Prostate gland (tissue), 2 donors: ENCODE measurements at regions not wholly inside any gene's neighbourhood (a gene's known extent, or its start where the extent isn't known, plus 50 kb on each side); places are given as distances from the start of the nearest gene placed in this dataset.

ENCODE experiments used
- DNase-seq: peaks from one replicate; pipeline ENCODE4 v3.0.0-alpha.2; 2019; ENCODE audit warnings: low spot score
- H3K27ac ChIP-seq, 2 donors: fragments of 200-600 bp; sonication (generic); 2 replicates each; pipeline ENCODE4 v1.5.1; 2017 to 2019
- H3K27me3 ChIP-seq: fragments of 200-600 bp; sonication (generic); replicated peaks from 2 replicates; pipeline ENCODE4 v1.5.1; 2019; ENCODE audit not compliant: insufficient read depth
- H3K36me3 ChIP-seq, 2 donors: fragments of 200-600 bp; sonication (generic); 1 replicate in 1 of 2; 2 replicates in 1 of 2; pipeline versions ENCODE4 v1.5.1 to v1.8.1; 2017 to 2019
- H3K4me1 ChIP-seq: fragments of 200-600 bp; sonication (generic); replicated peaks from 2 replicates; pipeline ENCODE4 v1.5.1; 2019
- H3K4me3 ChIP-seq, 2 donors: fragments of 200-600 bp; sonication (generic); 2 replicates each; pipeline ENCODE4 v1.5.1; 2017 to 2019
- H3K9me3 ChIP-seq: fragments of 200-600 bp; sonication (generic); 2 replicates; pipeline ENCODE4 v1.5.1; 2017
- POLR2A ChIP-seq: fragments of 450-650 bp; IDR thresholded peaks from one replicate; pipeline ENCODE4 v1.6.1; 2016; ENCODE audit warnings: antibody characterized with exemption, mild to moderate bottlenecking
- POLR2AphosphoS5 ChIP-seq: sonication (generic); formaldehyde crosslinking; IDR thresholded peaks from one replicate; pipeline ENCODE4 v1.6.1; 2017; ENCODE audit warnings: antibody characterized with exemption
- whole genome bisulfite sequencing: methylation state at CpG from one replicate; pipeline ENCODE4 v1.1.5; 2018; 5-methylcytosine and 5-hydroxymethylcytosine counted together
- intact Hi-C: fragments of 100-400 bp; cut with DNase I; formaldehyde crosslinking; loops from one replicate; pipeline ENCODE4 v1.14.2; 2022
- TF ChIP-seq, protein P1 (sequence below), 4 experiments: fragments of 200-600 bp in 2 of 4; fragments of 450-650 bp in 2 of 4; sonication (generic) in 2 of 4; IDR thresholded peaks; 1 replicate in 3 of 4; 2 replicates in 1 of 4; pipeline ENCODE4 v1.5.1; 2016 to 2019; ENCODE audit warnings: antibody characterized with exemption in 4 of 4, mild to moderate bottlenecking in 2 of 4, moderate library complexity in 2 of 4

DNA sequence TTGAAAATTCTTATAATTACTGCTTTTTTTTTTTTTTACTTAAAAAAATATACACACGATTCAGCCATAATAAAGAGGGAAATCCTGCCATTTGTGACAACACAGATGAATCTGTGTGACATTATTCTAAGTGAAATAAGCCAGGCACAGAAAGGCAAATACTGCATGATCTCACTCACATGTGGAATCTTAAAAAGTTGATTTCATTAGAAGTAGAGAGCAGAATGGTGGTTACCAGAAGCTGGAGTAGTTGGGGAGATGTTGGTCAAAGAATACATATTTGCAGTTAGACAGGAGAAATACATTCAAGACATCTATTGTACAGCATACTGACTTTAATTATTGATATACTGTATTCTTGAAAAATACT is 116.2 kb downstream of the KLF12 start:
- no peaks in the 10 kb centered on the region for H3K9me3 ChIP-seq
- no peaks in the 10 kb centered on the region for H3K27me3 ChIP-seq

DNA sequence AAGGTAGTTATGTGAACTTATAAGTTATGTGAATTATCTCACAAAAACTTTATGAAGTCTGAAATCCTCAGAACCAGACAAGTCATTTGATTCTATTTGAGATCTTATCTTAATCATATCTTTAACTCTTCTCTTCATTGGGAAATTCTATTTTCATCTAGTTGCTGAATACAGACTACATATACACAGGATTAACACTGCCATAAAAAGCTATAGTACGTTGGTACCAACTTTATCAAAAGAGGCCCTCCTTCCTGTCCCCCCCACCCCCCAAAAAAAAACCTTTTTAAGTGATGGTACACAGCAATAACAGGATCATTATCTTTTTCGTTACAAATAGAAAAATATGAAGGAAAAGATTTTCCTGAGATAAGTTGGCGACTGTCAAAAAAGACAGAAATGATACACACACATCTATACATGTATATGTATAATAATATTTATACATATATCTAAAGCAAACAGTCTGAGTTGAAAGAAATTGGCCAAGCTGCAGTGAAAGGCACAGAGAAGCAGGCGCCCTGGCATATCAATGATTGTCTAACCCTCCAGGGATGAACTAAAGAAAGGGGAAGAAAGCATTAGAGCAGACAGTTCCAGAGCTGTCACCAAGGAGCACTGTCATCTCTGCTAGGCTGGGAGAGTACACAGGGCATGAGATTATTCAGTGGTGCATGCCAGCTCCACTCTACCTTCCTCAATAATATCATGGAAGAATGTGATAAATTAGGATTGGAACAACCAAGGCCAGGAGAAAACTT is 116.7 kb downstream of the KLF12 start:
- intact Hi-C loops = no loop called here

More for the DNA sequence above, 116.2 kb downstream of the KLF12 start:
- Histone ChIP-seq H3K27ac (no peak overlapping the region), H3K4me1 (no peaks in the 10 kb centered on the region), H3K36me3 (no peaks in the 10 kb centered on the region), H3K4me3 (no peak overlapping the region)
- DNase-seq = no peak
- WGBS = 88% methylated on average over 1 of the region's 1 CpG
- TF ChIP-seq POLR2A (no peak), POLR2AphosphoS5 (no peak)
- TF ChIP-seq, protein P1, sequence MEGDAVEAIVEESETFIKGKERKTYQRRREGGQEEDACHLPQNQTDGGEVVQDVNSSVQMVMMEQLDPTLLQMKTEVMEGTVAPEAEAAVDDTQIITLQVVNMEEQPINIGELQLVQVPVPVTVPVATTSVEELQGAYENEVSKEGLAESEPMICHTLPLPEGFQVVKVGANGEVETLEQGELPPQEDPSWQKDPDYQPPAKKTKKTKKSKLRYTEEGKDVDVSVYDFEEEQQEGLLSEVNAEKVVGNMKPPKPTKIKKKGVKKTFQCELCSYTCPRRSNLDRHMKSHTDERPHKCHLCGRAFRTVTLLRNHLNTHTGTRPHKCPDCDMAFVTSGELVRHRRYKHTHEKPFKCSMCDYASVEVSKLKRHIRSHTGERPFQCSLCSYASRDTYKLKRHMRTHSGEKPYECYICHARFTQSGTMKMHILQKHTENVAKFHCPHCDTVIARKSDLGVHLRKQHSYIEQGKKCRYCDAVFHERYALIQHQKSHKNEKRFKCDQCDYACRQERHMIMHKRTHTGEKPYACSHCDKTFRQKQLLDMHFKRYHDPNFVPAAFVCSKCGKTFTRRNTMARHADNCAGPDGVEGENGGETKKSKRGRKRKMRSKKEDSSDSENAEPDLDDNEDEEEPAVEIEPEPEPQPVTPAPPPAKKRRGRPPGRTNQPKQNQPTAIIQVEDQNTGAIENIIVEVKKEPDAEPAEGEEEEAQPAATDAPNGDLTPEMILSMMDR (IDR thresholded peaks at IDR 0.05) = no peak
- intact Hi-C loops = no loop called here

DNA sequence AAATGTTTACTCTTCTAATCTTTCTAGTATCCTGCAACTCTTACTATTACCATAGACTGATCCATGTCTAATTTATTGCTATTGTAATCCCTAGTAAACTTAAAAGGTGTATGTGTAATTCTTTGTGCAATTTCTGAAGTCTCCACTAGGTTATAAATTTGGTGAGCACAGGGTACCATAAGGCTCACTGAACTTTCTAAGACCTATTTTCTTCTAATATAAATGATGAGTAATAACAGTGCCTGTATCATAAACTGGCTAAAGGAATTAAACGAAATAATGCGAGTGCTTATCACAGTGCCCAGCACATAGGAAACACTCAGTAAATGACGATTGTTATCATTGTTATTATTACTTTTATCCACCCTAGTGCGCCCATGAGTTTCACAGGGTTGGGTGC is 119.1 kb downstream of the KLF12 start:
- DNase-seq = no peak
- TF ChIP-seq POLR2AphosphoS5 (no peak), POLR2A (no peak)
- TF ChIP-seq, protein P1 (IDR thresholded peaks at IDR 0.05) = no peak
- WGBS = 94% methylated on average over 4 of the region's 4 CpGs
- Histone ChIP-seq H3K27ac (no peak overlapping the region), H3K27me3 (no peaks in the 10 kb centered on the region), H3K4me3 (no peak overlapping the region), H3K36me3 (no peaks in the 10 kb centered on the region), H3K4me1 (no peaks in the 10 kb centered on the region), H3K9me3 (no peaks in the 10 kb centered on the region)
- intact Hi-C loops = no loop called here

More for the DNA sequence above, 116.7 kb downstream of the KLF12 start:
- no peaks in the 10 kb centered on the region for H3K36me3 ChIP-seq
- no peak overlapping the region for H3K27ac ChIP-seq
- no peaks in the 10 kb centered on the region for H3K9me3 ChIP-seq
- no peak for TF ChIP-seq POLR2A
- no peak for TF ChIP-seq POLR2AphosphoS5
- TF ChIP-seq, protein P1 (IDR thresholded peaks at IDR 0.05) = no peak
- DNase-seq = no peak
- 83% methylated on average over 4 of the region's 4 CpGs for WGBS
- no peaks in the 10 kb centered on the region for H3K4me1 ChIP-seq
- no peaks in the 10 kb centered on the region for H3K27me3 ChIP-seq
- no peak overlapping the region for H3K4me3 ChIP-seq

- no peak for TF ChIP-seq POLR2A
- TF ChIP-seq POLR2AphosphoS5 = no peak
- TF ChIP-seq, protein P1 (IDR thresholded peaks at IDR 0.05) = no peak
- WGBS = 81% methylated on average over 4 of the region's 4 CpGs
- Histone ChIP-seq H3K36me3 (no peaks in the 10 kb centered on the region), H3K9me3 (no peaks in the 10 kb centered on the region), H3K27me3 (no peaks in the 10 kb centered on the region), H3K27ac (no peak overlapping the region), H3K4me3 (no peak overlapping the region), H3K4me1 (no peaks in the 10 kb centered on the region)
- intact Hi-C loops = no loop called here
- no peak for DNase-seq
These were observed 125.0 kb downstream of the KLF12 start for GRCh38 chr13:74009100-74009668.

GRCh38 chr13:74006666-74007065 is 127.5 kb downstream of the KLF12 start:
- no peak for DNase-seq
- Histone ChIP-seq H3K4me3 (no peak overlapping the region), H3K27ac (no peak overlapping the region), H3K9me3 (no peaks in the 10 kb centered on the region), H3K36me3 (no peaks in the 10 kb centered on the region), H3K4me1 (no peaks in the 10 kb centered on the region), H3K27me3 (no peaks in the 10 kb centered on the region)
- TF ChIP-seq POLR2A (no peak), POLR2AphosphoS5 (no peak)
- TF ChIP-seq, protein P1 (IDR thresholded peaks at IDR 0.05) = no peak
- WGBS = 78% methylated on average over 3 of the region's 3 CpGs
- intact Hi-C loops = no loop called here
